IMR-90 (cell line): ENCODE measurements at regions not wholly inside any gene's neighbourhood (a gene's known extent, or its start where the extent isn't known, plus 50 kb on each side); places are given as distances from the start of the nearest gene placed in this dataset.

Experiments used
- ATAC-seq: fragments of 200-7000 bp; cut with Tn5 transposase; 2 replicates; pipeline ENCODE4 v1.9.1; 2020; ENCODE audit warnings: low read depth, mild to moderate bottlenecking, moderate library complexity
- BruUV-seq: library from RNA; stranded (reverse); fragments of 400-500 nt; replicated peaks from 2 replicates; lab custom pipeline; 2021; lab: Mats Ljungman, UMichigan
- CTCF ChIA-PET: fragments of 300-600 bp; formaldehyde crosslinking; extraction: SDS; loops from one replicate; lab custom pipeline; 2021; ENCODE audit warnings: antibody characterized with exemption; lab: Yijun Ruan, JAX
- POLR2A ChIA-PET: fragments of 300-600 bp; sonication (Branson Sonifier 250); formaldehyde crosslinking; loops from one replicate; lab custom pipeline; 2022; ENCODE audit warnings: antibody characterized with exemption; ENCODE audit not compliant: unreplicated experiment; lab: Charles Lee
- DNase-seq: peaks from one replicate; pipeline ENCODE4 v3.0.0; 2013
- H2AFZ ChIP-seq: replicated peaks from 2 replicates; pipeline ENCODE3; 2013; ENCODE audit warnings: low read length, mild to moderate bottlenecking; ENCODE audit not compliant: poor library complexity
- H2AK5ac ChIP-seq: 2 replicates; pipeline ENCODE4 v1.6.1; 2013; ENCODE audit warnings: low read depth, low read length, inconsistent platforms
- H2AK9ac ChIP-seq: replicated peaks from 2 replicates; pipeline ENCODE3; 2013; ENCODE audit warnings: mild to moderate bottlenecking, low read depth, low read length, moderate library complexity; ENCODE audit not compliant: poor library complexity
- H2BK120ac ChIP-seq: 2 replicates; pipeline ENCODE4 v1.6.1; 2013; ENCODE audit warnings: low read depth, low read length, inconsistent platforms
- H2BK15ac ChIP-seq: 3 replicates; pipeline ENCODE4 v1.6.1; 2013; ENCODE audit warnings: low read depth, low read length, inconsistent platforms
- H2BK20ac ChIP-seq: 2 replicates; pipeline ENCODE4 v1.6.1; 2013; ENCODE audit warnings: low read depth, mild to moderate bottlenecking, inconsistent platforms, low read length, moderate library complexity
- H2BK5ac ChIP-seq: 2 replicates; pipeline ENCODE4 v1.6.1; 2013; ENCODE audit warnings: mild to moderate bottlenecking, low read depth, low read length, inconsistent platforms; ENCODE audit not compliant: poor library complexity, severe bottlenecking
- H3K14ac ChIP-seq: replicated peaks from 2 replicates; pipeline ENCODE4 v1.6.1; 2013; ENCODE audit warnings: low read depth, low read length, inconsistent platforms
- H3K18ac ChIP-seq: 2 replicates; pipeline ENCODE4 v1.6.1; 2013; ENCODE audit warnings: low read depth, low read length, control low read depth
- H3K23ac ChIP-seq: 2 replicates; pipeline ENCODE4 v1.6.1; 2013; ENCODE audit warnings: low read depth, low read length, inconsistent platforms
- H3K27ac ChIP-seq: 2 replicates; pipeline ENCODE4 v1.5.1; 2013; ENCODE audit warnings: mild to moderate bottlenecking, control low read depth, low read length; ENCODE audit not compliant: insufficient read depth
- H3K27me3 ChIP-seq: 2 replicates; pipeline ENCODE4 v1.6.1; 2013; ENCODE audit warnings: low read length; ENCODE audit not compliant: control insufficient read depth, insufficient read depth
- H3K36me3 ChIP-seq: 2 replicates; pipeline ENCODE4 v1.6.1; 2013; ENCODE audit warnings: low read length, mixed read lengths; ENCODE audit not compliant: control insufficient read depth, insufficient read depth
- H3K4ac ChIP-seq: 2 replicates; pipeline ENCODE4 v1.6.1; 2013; ENCODE audit warnings: low read depth, low read length, inconsistent platforms
- H3K4me1 ChIP-seq: 2 replicates; pipeline ENCODE4 v1.6.1; 2013; ENCODE audit warnings: low read length, mixed read lengths; ENCODE audit not compliant: control insufficient read depth, insufficient read depth
- H3K4me2 ChIP-seq: 2 replicates; pipeline ENCODE4 v1.6.1; 2013; ENCODE audit warnings: low read depth, mild to moderate bottlenecking, control low read depth, low read length, moderate library complexity
- H3K4me3 ChIP-seq: 2 replicates; pipeline ENCODE4 v1.5.1; 2013; ENCODE audit warnings: low read depth, mild to moderate bottlenecking, control low read depth, low read length, moderate library complexity; ENCODE audit not compliant: insufficient read depth
- H3K56ac ChIP-seq: 2 replicates; pipeline ENCODE4 v1.6.1; 2013; ENCODE audit warnings: low read length, inconsistent platforms; ENCODE audit not compliant: insufficient read depth; ENCODE audit errors: extremely low read depth
- H3K79me1 ChIP-seq, 2 experiments: 2 replicates each; pipeline ENCODE4 v1.6.1; 2013; ENCODE audit warnings: low read length in 2 of 2, inconsistent platforms in 1 of 2, low read depth in 1 of 2
- H3K9ac ChIP-seq: 2 replicates; pipeline ENCODE4 v1.6.1; 2013; ENCODE audit warnings: low read depth, low read length, control low read depth
- H3K9me1 ChIP-seq: 2 replicates; pipeline ENCODE4 v1.6.1; 2013; ENCODE audit warnings: low read length, inconsistent platforms; ENCODE audit not compliant: insufficient read depth
- H3K9me3 ChIP-seq: 2 replicates; pipeline ENCODE4 v1.6.1; 2013; ENCODE audit warnings: low read length; ENCODE audit not compliant: control insufficient read depth, insufficient read depth
- H4K20me1 ChIP-seq: 2 replicates; pipeline ENCODE4 v1.6.1; 2013; ENCODE audit warnings: low read length, inconsistent platforms; ENCODE audit not compliant: insufficient read depth
- H4K5ac ChIP-seq: 2 replicates; pipeline ENCODE4 v1.6.1; 2013; ENCODE audit warnings: mild to moderate bottlenecking, low read depth, low read length, control low read depth
- H4K8ac ChIP-seq, 2 experiments: 2 replicates each; pipeline ENCODE4 v1.6.1; 2013; ENCODE audit warnings: low read depth in 2 of 2, low read length in 2 of 2, control low read depth in 1 of 2, inconsistent platforms in 1 of 2
- H4K91ac ChIP-seq: 2 replicates; pipeline ENCODE4 v1.6.1; 2013; ENCODE audit warnings: low read depth, low read length, inconsistent platforms; ENCODE audit not compliant: insufficient read depth
- BHLHE40 ChIP-seq: fragments of 150-350 bp; IDR thresholded peaks from 2 replicates; pipeline ENCODE4 v1.6.1; 2016; ENCODE audit warnings: mild to moderate bottlenecking, low read depth, low read length
- CEBPB ChIP-seq: IDR thresholded peaks from 2 replicates; pipeline ENCODE4 v1.6.1; 2012; ENCODE audit warnings: low read depth, low read length, improper control_type of control experiment
- CHD1 ChIP-seq: IDR thresholded peaks from 2 replicates; pipeline ENCODE4 v1.6.1; 2012; ENCODE audit warnings: low read depth, low read length, improper control_type of control experiment
- CTCF ChIP-seq: conservative IDR thresholded peaks from 2 replicates; pipeline ENCODE4 v1.5.1; 2012; ENCODE audit warnings: mild to moderate bottlenecking, low read depth, low read length, improper control_type of control experiment
- MAFK ChIP-seq: IDR thresholded peaks from 2 replicates; pipeline ENCODE4 v1.6.1; 2012; ENCODE audit warnings: low read depth, low read length, improper control_type of control experiment
- MAZ ChIP-seq: IDR thresholded peaks from 2 replicates; pipeline ENCODE4 v1.6.1; 2012; ENCODE audit warnings: low read depth, mild to moderate bottlenecking, low read length, improper control_type of control experiment, moderate library complexity, borderline replicate concordance
- NFE2L2 ChIP-seq: fragments of 150-350 bp; IDR thresholded peaks from 2 replicates; pipeline ENCODE4 v1.6.1; 2016; ENCODE audit warnings: low read depth, mild to moderate bottlenecking, low read length
- POLR2A ChIP-seq: IDR thresholded peaks from 2 replicates; pipeline ENCODE4 v1.6.1; 2012; ENCODE audit warnings: mild to moderate bottlenecking, low read depth, low read length
- RAD21 ChIP-seq: IDR thresholded peaks from 2 replicates; pipeline ENCODE4 v1.6.1; 2012; ENCODE audit warnings: low read length, improper control_type of control experiment
- RCOR1 ChIP-seq: IDR thresholded peaks from 2 replicates; pipeline ENCODE4 v1.6.1; 2012; ENCODE audit warnings: mild to moderate bottlenecking, low read length, improper control_type of control experiment; ENCODE audit not compliant: insufficient replicate concordance
- RFX5 ChIP-seq: IDR thresholded peaks from 2 replicates; pipeline ENCODE4 v1.8.0; 2012; ENCODE audit warnings: low read depth, mild to moderate bottlenecking, low read length, moderate library complexity
- SMC3 ChIP-seq: fragments of 150-350 bp; IDR thresholded peaks from 2 replicates; pipeline ENCODE4 v1.6.1; 2016; ENCODE audit warnings: low read depth, mild to moderate bottlenecking, antibody characterized with exemption, low read length, moderate library complexity
- USF2 ChIP-seq: fragments of 150-350 bp; IDR thresholded peaks from 2 replicates; pipeline ENCODE4 v1.6.1; 2017; ENCODE audit warnings: mild to moderate bottlenecking, antibody characterized with exemption, low read length, low read depth
- WGBS, 2 experiments: methylation state at CpG; one replicate each; pipeline versions ENCODE4 v1.1.5 to v1.1.7; 2013; ENCODE audit warnings: missing lambda C conversion rate in 2 of 2; ENCODE audit not compliant: insufficient read length in 1 of 2; ENCODE audit errors: extremely low coverage in 2 of 2; 5-methylcytosine and 5-hydroxymethylcytosine counted together
- dilution Hi-C: fragments of 300-500 bp; cut with HindIII; formaldehyde crosslinking; loops from one replicate; pipeline ENCODE4 v1.14.3; 2018; ENCODE audit warnings: low sequenced_read_pairs; ENCODE audit not compliant: unreplicated experiment
- in situ Hi-C: fragments of 300-500 bp; cut with MboI; formaldehyde crosslinking; loops from 3 replicates; pipeline ENCODE4 v1.14.3; 2019; ENCODE audit warnings: low sequenced_read_pairs, inconsistent platforms, mixed read lengths
- intact Hi-C: fragments of 100-400 bp; cut with micrococcal nuclease; formaldehyde crosslinking; loops from 2 replicates; pipeline ENCODE4 v1.10.0; 2022

DNA sequence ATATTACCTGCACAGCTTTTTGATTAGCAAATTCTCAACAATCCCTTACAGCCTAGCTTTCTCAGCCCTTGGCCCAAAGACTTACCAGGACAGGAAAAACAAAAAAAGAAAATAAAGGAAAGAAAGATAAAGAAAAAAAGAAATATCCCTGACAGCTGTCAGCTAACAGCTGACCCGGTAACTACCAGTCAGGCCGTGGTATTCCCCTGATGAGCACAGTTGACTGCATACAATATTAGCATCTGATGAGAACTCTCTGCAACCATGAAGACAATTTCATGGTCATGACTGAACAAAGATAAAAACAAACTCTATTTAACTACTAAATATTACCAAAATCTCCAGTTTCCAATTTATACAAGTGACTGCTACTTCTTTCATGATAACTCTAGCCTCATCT, 798.8 kb downstream of the PLA2G4A start:
- Histone ChIP-seq H2AFZ (no peak overlapping the region), H2BK15ac (no peak overlapping the region)
- POLR2A ChIA-PET, result no interaction called here

More for the DNA sequence above, 798.8 kb downstream of the PLA2G4A start:
- H3K14ac ChIP-seq, result no peak overlapping the region
- H3K9ac ChIP-seq, result no peak overlapping the region
- dilution Hi-C loops, result no loop called here
- H3K9me1 ChIP-seq, result no peaks in the 10 kb centered on the region
- ATAC-seq, result no peak
- in situ Hi-C loops, result no loop called here
- no peaks in the 10 kb centered on the region for H4K20me1 ChIP-seq
- no CpG with 5 or more reads among the region's 2 CpGs for WGBS, 2 experiments
- no peak overlapping the region for H2BK120ac ChIP-seq
- CTCF ChIA-PET, result no interaction called here
- no peak overlapping the region for H3K18ac ChIP-seq
- H3K36me3 ChIP-seq, result no peaks in the 10 kb centered on the region
- no peak overlapping the region for H2BK5ac ChIP-seq
- H2AK9ac ChIP-seq, result no peak overlapping the region
- H3K4me3 ChIP-seq, result no peak overlapping the region
- no peak overlapping the region for H3K56ac ChIP-seq
- H3K27me3 ChIP-seq, result no peaks in the 10 kb centered on the region
- no peaks in the 10 kb centered on the region for H3K79me1 ChIP-seq
- H4K5ac ChIP-seq, result no peak overlapping the region
- no peaks in the 10 kb centered on the region for H3K4me1 ChIP-seq
- TF ChIP-seq CEBPB (no peak), RCOR1 (no peak), USF2 (no peak), NFE2L2 (no peak), CTCF (no peak), RFX5 (no peak), BHLHE40 (no peak), MAZ (no peak), SMC3 (no peak), CHD1 (no peak), RAD21 (no peak), POLR2A (no peak), MAFK (no peak)
- peaks cover 14% of the 10 kb centered on the region for H3K9me3 ChIP-seq
- no peak overlapping the region for H4K91ac ChIP-seq
- no peak overlapping the region for H2AK5ac ChIP-seq
- intact Hi-C loops, result no loop called here
- no peak overlapping the region for H4K8ac ChIP-seq
- no peak overlapping the region for H3K4ac ChIP-seq
- no peak overlapping the region for H2BK20ac ChIP-seq
- H3K4me2 ChIP-seq, result no peak overlapping the region
- H3K23ac ChIP-seq, result no peak overlapping the region
- no TSS peak for BruUV-seq
- no peak overlapping the region for H3K27ac ChIP-seq
- no peak for DNase-seq
